ENCODE measurements at regions not wholly inside any gene's neighbourhood (a gene's known extent, or its start where the extent isn't known, plus 50 kb on each side); places are given as distances from the start of the nearest gene placed in this dataset.

DNA sequence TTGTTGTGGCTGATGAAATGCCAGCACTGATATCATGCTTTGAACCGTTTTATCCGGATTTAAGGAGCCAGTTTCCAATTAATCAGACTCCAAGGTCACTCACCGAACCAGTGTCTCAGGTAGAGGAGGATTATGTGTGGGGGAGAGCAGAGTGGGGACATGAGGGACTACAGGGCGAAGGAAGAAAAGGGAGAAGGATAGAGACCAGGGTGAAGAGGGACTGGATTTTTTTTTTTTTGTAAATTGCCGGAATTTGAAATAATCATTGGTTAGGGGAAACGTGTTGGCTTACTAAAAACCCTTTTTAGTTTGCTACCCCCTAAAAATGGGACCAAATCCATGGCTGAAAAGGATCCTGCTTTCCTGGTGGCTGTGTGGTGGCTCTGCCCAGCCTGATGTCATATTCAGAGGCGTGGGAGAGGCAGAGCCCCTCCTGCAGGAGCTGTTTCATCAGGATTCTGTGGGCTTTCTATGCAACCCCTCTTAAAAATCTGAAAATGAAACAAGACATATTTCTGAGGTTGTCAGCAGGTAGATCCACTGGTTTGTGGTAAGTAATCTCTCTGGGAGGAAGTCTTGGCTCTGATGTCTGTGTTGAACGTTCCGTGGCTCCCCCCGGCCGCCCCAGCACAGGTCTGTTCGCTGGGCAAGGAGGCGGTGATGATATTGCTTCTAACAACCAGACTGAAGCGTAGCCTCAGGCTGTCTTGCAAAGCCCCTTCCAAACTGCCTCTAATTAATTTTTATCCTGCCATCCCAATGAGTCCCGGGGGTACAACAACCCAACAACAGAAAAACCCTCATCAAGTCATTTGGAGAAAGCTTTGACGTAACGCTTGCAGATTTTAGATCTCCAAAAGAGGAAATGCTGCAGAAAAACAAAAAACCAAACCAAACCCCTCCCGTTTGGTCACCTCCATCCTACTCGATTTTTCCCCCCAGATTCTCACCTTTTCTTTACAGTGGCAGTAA, 143.0 kb upstream of the ZFHX3 start:
- TF ChIP-seq POLR2A (IDR thresholded peaks at IDR 0.05) = no peak
- TF ChIP-seq, protein P1, sequence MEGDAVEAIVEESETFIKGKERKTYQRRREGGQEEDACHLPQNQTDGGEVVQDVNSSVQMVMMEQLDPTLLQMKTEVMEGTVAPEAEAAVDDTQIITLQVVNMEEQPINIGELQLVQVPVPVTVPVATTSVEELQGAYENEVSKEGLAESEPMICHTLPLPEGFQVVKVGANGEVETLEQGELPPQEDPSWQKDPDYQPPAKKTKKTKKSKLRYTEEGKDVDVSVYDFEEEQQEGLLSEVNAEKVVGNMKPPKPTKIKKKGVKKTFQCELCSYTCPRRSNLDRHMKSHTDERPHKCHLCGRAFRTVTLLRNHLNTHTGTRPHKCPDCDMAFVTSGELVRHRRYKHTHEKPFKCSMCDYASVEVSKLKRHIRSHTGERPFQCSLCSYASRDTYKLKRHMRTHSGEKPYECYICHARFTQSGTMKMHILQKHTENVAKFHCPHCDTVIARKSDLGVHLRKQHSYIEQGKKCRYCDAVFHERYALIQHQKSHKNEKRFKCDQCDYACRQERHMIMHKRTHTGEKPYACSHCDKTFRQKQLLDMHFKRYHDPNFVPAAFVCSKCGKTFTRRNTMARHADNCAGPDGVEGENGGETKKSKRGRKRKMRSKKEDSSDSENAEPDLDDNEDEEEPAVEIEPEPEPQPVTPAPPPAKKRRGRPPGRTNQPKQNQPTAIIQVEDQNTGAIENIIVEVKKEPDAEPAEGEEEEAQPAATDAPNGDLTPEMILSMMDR (IDR thresholded peaks at IDR 0.05) = no peak
